AG20443 (cell line): ENCODE measurements at regions not wholly inside any gene's neighbourhood (a gene's known extent, or its start where the extent isn't known, plus 50 kb on each side); places are given as distances from the start of the nearest gene placed in this dataset.
"Not testable (repeated sequence)": the region's sequence is repeated elsewhere in the genome, so short reads cannot be mapped to it uniquely, and the experiment has no call there.

Experiments used
- DNase-seq: peaks from one replicate; pipeline ENCODE4 v3.0.0; 2012; ENCODE audit warnings: low spot score, mixed read lengths

GRCh38 chr6:18595774-18596530 lies 208.8 kb downstream of the RNF144B start:
- peak; percentile 79 for DNase-seq

GRCh38 chr6:18596531-18596835 lies 209.3 kb downstream of the RNF144B start:
- DNase-seq: no peak

GRCh38 chr6:18598551-18599264 lies 211.6 kb downstream of the RNF144B start:
- no peak for DNase-seq

GRCh38 chr6:18600255-18600654 lies 213.1 kb downstream of the RNF144B start:
- DNase-seq: no peak

- no peak for DNase-seq
Observed at GRCh38 chr6:18601516-18602020, 214.4 kb downstream of the RNF144B start.

GRCh38 chr6:18602931-18603330 lies 215.8 kb downstream of the RNF144B start:
- no peak for DNase-seq

GRCh38 chr6:18603361-18603760 lies 216.2 kb downstream of the RNF144B start:
- no peak for DNase-seq

GRCh38 chr6:18605841-18606240 lies 218.7 kb downstream of the RNF144B start:
- DNase-seq: no peak

- no peak for DNase-seq
Observed at GRCh38 chr6:18609715-18610114, 222.6 kb downstream of the RNF144B start.

GRCh38 chr6:18613319-18613925 lies 226.3 kb downstream of the RNF144B start:
- no peak for DNase-seq

- DNase-seq: no peak
Observed at GRCh38 chr6:18629571-18629970, 242.4 kb downstream of the RNF144B start.

- DNase-seq: peak; percentile 41
Observed at GRCh38 chr6:18632670-18633410, 245.7 kb downstream of the RNF144B start.

GRCh38 chr6:18634912-18635311 lies 247.8 kb downstream of the RNF144B start:
- no peak for DNase-seq

- DNase-seq: no peak
Observed at GRCh38 chr6:18640134-18640533, 253.0 kb downstream of the RNF144B start.

- DNase-seq: no peak
Observed at GRCh38 chr6:18640754-18641153, 253.6 kb downstream of the RNF144B start.

- no peak for DNase-seq
Observed at GRCh38 chr6:18654821-18655220, 267.7 kb downstream of the RNF144B start.

GRCh38 chr6:18656506-18656905 lies 269.4 kb downstream of the RNF144B start:
- DNase-seq: no peak

- not testable (repeated sequence) for DNase-seq
Observed at GRCh38 chr6:18659994-18660393, 272.8 kb downstream of the RNF144B start.

GRCh38 chr6:18663011-18663410 lies 275.9 kb downstream of the RNF144B start:
- no peak for DNase-seq

GRCh38 chr6:18664401-18664800 lies 277.3 kb downstream of the RNF144B start:
- DNase-seq: no peak

GRCh38 chr6:18667612-18668011 lies 280.5 kb downstream of the RNF144B start:
- DNase-seq: no peak

- no peak for DNase-seq
Observed at GRCh38 chr6:18668994-18669393, 281.8 kb downstream of the RNF144B start.
